ENCODE measurements at regions not wholly inside any gene's neighbourhood (a gene's known extent, or its start where the extent isn't known, plus 50 kb on each side); places are given as distances from the start of the nearest gene placed in this dataset.

GRCh38 chr7:113562801-113563200 lies 356.0 kb downstream of the PPP1R3A start:
- no peak for TF ChIP-seq CTCF (IDR thresholded peaks at IDR 0.05; ENCODE audit: insufficient read depth, low read depth, low read length, missing control alignments)
- DNase-seq (ENCODE audit: low read depth): no peak
- no peak overlapping the region for H3K4me3 ChIP-seq (ENCODE audit: low read depth, low read length)

DNA sequence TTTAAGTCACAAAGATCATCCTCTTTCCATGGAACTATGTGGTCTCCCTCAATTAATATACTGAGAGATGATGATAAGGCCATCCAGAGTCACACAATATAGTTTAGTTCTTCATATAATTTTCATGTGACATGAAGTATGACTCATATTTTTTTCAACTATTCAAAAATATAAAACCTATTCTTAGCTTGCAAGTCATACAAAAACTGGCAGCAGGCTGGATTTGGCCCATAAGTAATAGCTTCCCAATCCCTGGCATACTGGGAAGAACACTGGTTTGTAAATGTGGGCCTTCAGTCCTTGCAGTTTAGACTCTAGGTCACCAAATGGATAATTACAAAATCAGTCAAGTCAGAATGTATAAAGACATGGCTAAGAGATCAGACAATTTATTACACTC lies 356.6 kb downstream of the PPP1R3A start:
- no peak for TF ChIP-seq CTCF (IDR thresholded peaks at IDR 0.05; ENCODE audit: insufficient read depth, low read depth, low read length, missing control alignments)
- H3K4me3 ChIP-seq (ENCODE audit: low read depth, low read length): no peak overlapping the region
- no peak for DNase-seq (ENCODE audit: low read depth)

DNA sequence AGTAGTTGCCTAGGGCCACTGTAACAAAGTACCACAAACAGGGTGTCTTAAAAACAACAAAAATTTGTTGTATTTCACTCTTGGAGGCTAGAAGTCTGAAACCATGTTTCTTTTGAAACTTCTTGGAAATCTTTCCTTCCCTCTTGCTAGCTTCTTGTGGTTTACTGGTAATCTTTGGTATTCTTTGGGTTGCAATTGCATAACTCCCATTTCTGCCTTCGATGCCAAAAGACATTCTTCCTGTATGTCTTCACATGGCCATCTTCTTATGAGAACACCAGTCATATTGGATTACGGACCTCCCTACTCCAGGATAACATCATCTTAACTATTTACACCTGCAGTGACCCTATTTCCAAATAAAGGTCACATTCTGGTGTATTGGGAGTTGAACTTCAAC lies 357.4 kb downstream of the PPP1R3A start:
- DNase-seq (ENCODE audit: low read depth): no peak
- no peak overlapping the region for H3K4me3 ChIP-seq (ENCODE audit: low read depth, low read length)
- TF ChIP-seq CTCF (IDR thresholded peaks at IDR 0.05; ENCODE audit: insufficient read depth, low read depth, low read length, missing control alignments): no peak

DNA sequence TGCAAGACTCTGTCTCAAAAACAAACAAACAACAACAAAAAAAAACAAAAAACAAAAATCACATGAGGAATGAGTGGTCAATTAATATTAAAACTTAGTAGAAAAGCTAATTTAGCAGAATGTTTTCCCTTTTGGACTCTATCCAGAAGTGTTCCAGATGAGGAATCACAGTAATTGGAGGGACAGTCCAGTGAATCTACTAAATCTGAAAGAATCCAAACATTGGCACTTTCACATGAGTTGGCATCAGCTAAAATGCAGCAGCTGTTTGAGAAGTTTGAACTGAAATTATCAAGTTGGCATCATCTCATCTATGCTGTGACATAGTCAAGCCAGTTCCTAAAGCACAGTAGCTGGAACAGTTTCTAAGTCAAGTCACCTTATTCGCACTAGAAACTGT lies 367.8 kb downstream of the PPP1R3A start:
- no peak for TF ChIP-seq CTCF (IDR thresholded peaks at IDR 0.05; ENCODE audit: insufficient read depth, low read depth, low read length, missing control alignments)
- H3K4me3 ChIP-seq (ENCODE audit: low read depth, low read length): no peak overlapping the region
- DNase-seq (ENCODE audit: low read depth): no peak

GRCh38 chr7:113548561-113548960 lies 370.2 kb downstream of the PPP1R3A start:
- H3K4me3 ChIP-seq (ENCODE audit: low read depth, low read length): no peak overlapping the region
- peak; percentile 29 for DNase-seq (ENCODE audit: low read depth)
- TF ChIP-seq CTCF (IDR thresholded peaks at IDR 0.05; ENCODE audit: insufficient read depth, low read depth, low read length, missing control alignments): no peak

GRCh38 chr7:113548137-113548536 lies 370.7 kb downstream of the PPP1R3A start:
- DNase-seq (ENCODE audit: low read depth): peak; percentile 54
- H3K4me3 ChIP-seq (ENCODE audit: low read depth, low read length): no peak overlapping the region
- no peak for TF ChIP-seq CTCF (IDR thresholded peaks at IDR 0.05; ENCODE audit: insufficient read depth, low read depth, low read length, missing control alignments)

- TF ChIP-seq CTCF (IDR thresholded peaks at IDR 0.05; ENCODE audit: insufficient read depth, low read depth, low read length, missing control alignments): no peak
- no peak for DNase-seq (ENCODE audit: low read depth)
- H3K4me3 ChIP-seq (ENCODE audit: low read depth, low read length): no peak overlapping the region
These were observed 397.3 kb downstream of the PPP1R3A start for GRCh38 chr7:113521468-113521867.
